ENCODE measurements at regions not wholly inside any gene's neighbourhood (a gene's known extent, or its start where the extent isn't known, plus 50 kb on each side); places are given as distances from the start of the nearest gene placed in this dataset.

- Histone ChIP-seq H2AK5ac (ENCODE audit: low read depth, low read length) (no peak overlapping the region), H2AK9ac (replicated peaks; ENCODE audit: low read depth, low read length, poor library complexity) (no peak overlapping the region), H4K20me1 (ENCODE audit: insufficient read depth, low read length) (no peaks in the 10 kb centered on the region), H3K4ac (ENCODE audit: low read depth, low read length) (no peak overlapping the region), H2BK20ac (ENCODE audit: low read depth, low read length) (no peak overlapping the region), H2BK15ac (ENCODE audit: low read depth, low read length) (no peak overlapping the region), H3K9me1 (ENCODE audit: insufficient read depth, low read length) (no peaks in the 10 kb centered on the region), H3K18ac (ENCODE audit: low read depth, low read length) (no peak overlapping the region), H2BK5ac (ENCODE audit: low read depth, low read length, poor library complexity, severe bottlenecking) (no peak overlapping the region), H3K9me3 (ENCODE audit: control insufficient read depth, insufficient read depth, low read length) (no peaks in the 10 kb centered on the region), H3K4me2 (ENCODE audit: low read depth, low read length) (no peak overlapping the region), H2BK120ac (ENCODE audit: low read depth, low read length) (no peak overlapping the region), H3K9ac (ENCODE audit: low read depth, low read length) (no peak overlapping the region), H3K27me3 (ENCODE audit: control insufficient read depth, insufficient read depth, low read length) (no peaks in the 10 kb centered on the region), H4K5ac (ENCODE audit: low read depth, low read length) (no peak overlapping the region), H3K4me1 (ENCODE audit: control insufficient read depth, insufficient read depth, low read length) (no peaks in the 10 kb centered on the region), H4K8ac (ENCODE audit: low read depth in 2 of 2, low read length in 2 of 2) (no peak overlapping the region), H4K91ac (ENCODE audit: insufficient read depth, low read depth, low read length) (no peak overlapping the region), H3K56ac (ENCODE audit: extremely low read depth, insufficient read depth, low read length) (no peak overlapping the region), H3K4me3 (ENCODE audit: insufficient read depth, low read depth, low read length) (no peak overlapping the region), H3K14ac (replicated peaks; ENCODE audit: low read depth, low read length) (no peak overlapping the region), H2AFZ (replicated peaks; ENCODE audit: low read length, poor library complexity) (no peak overlapping the region), H3K79me1 (ENCODE audit: low read depth in 1 of 2, low read length in 2 of 2) (no peaks in the 10 kb centered on the region), H3K23ac (ENCODE audit: low read depth, low read length) (no peak overlapping the region), H3K36me3 (ENCODE audit: control insufficient read depth, insufficient read depth, low read length) (no peaks in the 10 kb centered on the region), H3K27ac (ENCODE audit: insufficient read depth, low read length) (no peak overlapping the region)
- ATAC-seq (ENCODE audit: low read depth) (no peak), DNase-seq (no peak)
- intact Hi-C loops (cut with micrococcal nuclease), result no loop called here
- ChIA-PET POLR2A (ENCODE audit: unreplicated experiment) (no interaction called here), CTCF (no interaction called here)
- no CpG with 5 or more reads among the region's 4 CpGs for WGBS, 2 experiments (ENCODE audit: extremely low coverage in 2 of 2, insufficient read length in 1 of 2)
- dilution Hi-C loops (cut with HindIII; ENCODE audit: low sequenced_read_pairs, unreplicated experiment), result no loop called here
- no peak for TF ChIP-seq CTCF (conservative IDR thresholded peaks at IDR 0.05; ENCODE audit: low read depth, low read length)
- no peak for TF ChIP-seq POLR2A (IDR thresholded peaks at IDR 0.05; ENCODE audit: low read depth, low read length)
- no peak for TF ChIP-seq BHLHE40 (IDR thresholded peaks at IDR 0.05; ENCODE audit: low read depth, low read length)
- no peak for TF ChIP-seq MXI1 (IDR thresholded peaks at IDR 0.05; ENCODE audit: borderline replicate concordance, low read depth, low read length)
- no peak for TF ChIP-seq RCOR1 (IDR thresholded peaks at IDR 0.05; ENCODE audit: insufficient replicate concordance, low read length)
- no peak for TF ChIP-seq CEBPB (IDR thresholded peaks at IDR 0.05; ENCODE audit: low read depth, low read length)
- TF ChIP-seq CHD1 (IDR thresholded peaks at IDR 0.05; ENCODE audit: low read depth, low read length), result no peak
- TF ChIP-seq NFE2L2 (IDR thresholded peaks at IDR 0.05; ENCODE audit: low read depth, low read length), result no peak
- no peak for TF ChIP-seq MAFK (IDR thresholded peaks at IDR 0.05; ENCODE audit: low read depth, low read length)
- TF ChIP-seq MAZ (IDR thresholded peaks at IDR 0.05; ENCODE audit: borderline replicate concordance, low read depth, low read length), result no peak
- TF ChIP-seq USF2 (IDR thresholded peaks at IDR 0.05; ENCODE audit: low read depth, low read length), result no peak
- TF ChIP-seq RFX5 (IDR thresholded peaks at IDR 0.05; ENCODE audit: low read depth, low read length), result no peak
- no peak for TF ChIP-seq ELK1 (IDR thresholded peaks at IDR 0.05; ENCODE audit: borderline replicate concordance, low read depth, low read length)
- no peak for TF ChIP-seq FOS (IDR thresholded peaks at IDR 0.05; ENCODE audit: low read depth, low read length)
- no TSS peak for BruUV-seq (replicated peaks)
- in situ Hi-C loops (cut with MboI; ENCODE audit: low sequenced_read_pairs), result no loop called here
Observed at GRCh38 chr5:104564530-104564929, 1001.9 kb upstream of the NUDT12 start.

All from IMR-90 (cell line).